ENCODE measurements at regions not wholly inside any gene's neighbourhood (a gene's known extent, or its start where the extent isn't known, plus 50 kb on each side); places are given as distances from the start of the nearest gene placed in this dataset.

GRCh38 chr7:84370114-84370513, 175.5 kb upstream of the SEMA3A start:
- H3K27ac Mint-ChIP-seq, result no peak overlapping the region
- H3K36me3 Mint-ChIP-seq, result peaks cover 3% of the 10 kb centered on the region
- DNase-seq (ENCODE audit: extremely low spot score, unreplicated experiment), result no peak
- peaks cover 5% of the 10 kb centered on the region for H3K9me3 Mint-ChIP-seq
- no peak overlapping the region for H3K4me3 Mint-ChIP-seq
- H3K27me3 Mint-ChIP-seq, result no peaks in the 10 kb centered on the region
- peaks cover 11% of the 10 kb centered on the region for H3K4me1 Mint-ChIP-seq (ENCODE audit: unreplicated experiment)
- no peak for TF ChIP-seq CTCF (conservative IDR thresholded peaks at IDR 0.05)

DNA sequence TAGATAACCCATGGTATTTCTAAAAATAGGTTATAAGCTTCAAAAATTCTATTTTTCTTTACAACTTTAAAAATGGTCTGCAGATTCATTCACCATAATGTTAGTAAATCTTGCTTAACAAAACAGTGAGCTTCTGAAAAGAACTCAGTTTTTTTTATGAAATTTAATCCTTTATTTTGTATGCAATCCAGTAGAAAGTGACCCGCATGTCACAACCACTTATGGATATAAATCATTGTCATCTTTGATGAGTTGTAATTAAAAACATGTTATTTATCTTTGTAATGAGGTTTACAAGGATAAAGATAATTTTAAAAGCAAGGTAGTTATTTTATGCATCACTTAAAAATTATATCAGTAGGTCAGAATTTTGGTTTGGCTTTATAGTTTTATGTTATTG, 173.5 kb upstream of the SEMA3A start:
- TF ChIP-seq CTCF (conservative IDR thresholded peaks at IDR 0.05), result no peak
- Mint-ChIP-seq H3K27ac (no peak overlapping the region), H3K9me3 (peaks cover 5% of the 10 kb centered on the region), H3K36me3 (no peaks in the 10 kb centered on the region), H3K4me3 (no peak overlapping the region), H3K4me1 (ENCODE audit: unreplicated experiment) (peaks cover 20% of the 10 kb centered on the region), H3K27me3 (no peaks in the 10 kb centered on the region)
- no peak for DNase-seq (ENCODE audit: extremely low spot score, unreplicated experiment)

- Mint-ChIP-seq H3K4me3 (no peak overlapping the region), H3K9me3 (no peaks in the 10 kb centered on the region), H3K27ac (no peak overlapping the region)
These were observed 170.1 kb upstream of the SEMA3A start for GRCh38 chr7:84364708-84365107.

GRCh38 chr7:84363741-84364140, 169.2 kb upstream of the SEMA3A start:
- DNase-seq (ENCODE audit: extremely low spot score, unreplicated experiment), result no peak
- H3K27me3 Mint-ChIP-seq, result no peaks in the 10 kb centered on the region
- no peaks in the 10 kb centered on the region for H3K9me3 Mint-ChIP-seq
- peaks cover 3% of the 10 kb centered on the region for H3K36me3 Mint-ChIP-seq
- H3K4me1 Mint-ChIP-seq (ENCODE audit: unreplicated experiment), result peaks cover 15% of the 10 kb centered on the region
- no peak overlapping the region for H3K27ac Mint-ChIP-seq
- no peak for TF ChIP-seq CTCF (conservative IDR thresholded peaks at IDR 0.05)
- H3K4me3 Mint-ChIP-seq, result no peak overlapping the region

More at GRCh38 chr7:84364708-84365107, 170.1 kb upstream of the SEMA3A start:
- Mint-ChIP-seq H3K36me3 (peaks cover 3% of the 10 kb centered on the region), H3K4me1 (ENCODE audit: unreplicated experiment) (peaks cover 15% of the 10 kb centered on the region), H3K27me3 (no peaks in the 10 kb centered on the region)
- TF ChIP-seq CTCF (conservative IDR thresholded peaks at IDR 0.05), result no peak
- no peak for DNase-seq (ENCODE audit: extremely low spot score, unreplicated experiment)

GRCh38 chr7:84362828-84363227, 168.2 kb upstream of the SEMA3A start:
- no peak for TF ChIP-seq CTCF (conservative IDR thresholded peaks at IDR 0.05)
- no peak overlapping the region for H3K4me3 Mint-ChIP-seq
- H3K9me3 Mint-ChIP-seq, result no peaks in the 10 kb centered on the region
- H3K27me3 Mint-ChIP-seq, result no peaks in the 10 kb centered on the region
- H3K36me3 Mint-ChIP-seq, result peaks cover 3% of the 10 kb centered on the region
- no peak for DNase-seq (ENCODE audit: extremely low spot score, unreplicated experiment)
- peaks cover 15% of the 10 kb centered on the region for H3K4me1 Mint-ChIP-seq (ENCODE audit: unreplicated experiment)
- peak overlapping the region; percentile 44 for H3K27ac Mint-ChIP-seq

- peaks cover 15% of the 10 kb centered on the region for H3K4me1 Mint-ChIP-seq (ENCODE audit: unreplicated experiment)
- no peak overlapping the region for H3K4me3 Mint-ChIP-seq
- no peak for DNase-seq (ENCODE audit: extremely low spot score, unreplicated experiment)
- no peak for TF ChIP-seq CTCF (conservative IDR thresholded peaks at IDR 0.05)
- H3K27me3 Mint-ChIP-seq, result no peaks in the 10 kb centered on the region
- no peak overlapping the region for H3K27ac Mint-ChIP-seq
- no peaks in the 10 kb centered on the region for H3K9me3 Mint-ChIP-seq
- peaks cover 3% of the 10 kb centered on the region for H3K36me3 Mint-ChIP-seq
These were observed 167.8 kb upstream of the SEMA3A start for GRCh38 chr7:84362360-84362759.

All from type B pancreatic cell (in vitro differentiated cells).